ENCODE measurements at regions not wholly inside any gene's neighbourhood (a gene's known extent, or its start where the extent isn't known, plus 50 kb on each side); places are given as distances from the start of the nearest gene placed in this dataset.

GRCh38 chr5:32496104-32496503 is 51.6 kb upstream of the ZFR start:
- TF ChIP-seq, protein P1, sequence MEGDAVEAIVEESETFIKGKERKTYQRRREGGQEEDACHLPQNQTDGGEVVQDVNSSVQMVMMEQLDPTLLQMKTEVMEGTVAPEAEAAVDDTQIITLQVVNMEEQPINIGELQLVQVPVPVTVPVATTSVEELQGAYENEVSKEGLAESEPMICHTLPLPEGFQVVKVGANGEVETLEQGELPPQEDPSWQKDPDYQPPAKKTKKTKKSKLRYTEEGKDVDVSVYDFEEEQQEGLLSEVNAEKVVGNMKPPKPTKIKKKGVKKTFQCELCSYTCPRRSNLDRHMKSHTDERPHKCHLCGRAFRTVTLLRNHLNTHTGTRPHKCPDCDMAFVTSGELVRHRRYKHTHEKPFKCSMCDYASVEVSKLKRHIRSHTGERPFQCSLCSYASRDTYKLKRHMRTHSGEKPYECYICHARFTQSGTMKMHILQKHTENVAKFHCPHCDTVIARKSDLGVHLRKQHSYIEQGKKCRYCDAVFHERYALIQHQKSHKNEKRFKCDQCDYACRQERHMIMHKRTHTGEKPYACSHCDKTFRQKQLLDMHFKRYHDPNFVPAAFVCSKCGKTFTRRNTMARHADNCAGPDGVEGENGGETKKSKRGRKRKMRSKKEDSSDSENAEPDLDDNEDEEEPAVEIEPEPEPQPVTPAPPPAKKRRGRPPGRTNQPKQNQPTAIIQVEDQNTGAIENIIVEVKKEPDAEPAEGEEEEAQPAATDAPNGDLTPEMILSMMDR (IDR thresholded peaks at IDR 0.05 in 8 of 11, conservative IDR thresholded peaks at IDR 0.05 in 3 of 11) = no peak
- no peak for TF ChIP-seq POLR2A (IDR thresholded peaks at IDR 0.05)
- no peak for TF ChIP-seq POLR2AphosphoS5 (IDR thresholded peaks at IDR 0.05)
